ENCODE measurements at regions not wholly inside any gene's neighbourhood (a gene's known extent, or its start where the extent isn't known, plus 50 kb on each side); places are given as distances from the start of the nearest gene placed in this dataset.

GRCh38 chr4:14659286-14659685, 343.0 kb upstream of the CPEB2 start:
- TF ChIP-seq, protein P1, sequence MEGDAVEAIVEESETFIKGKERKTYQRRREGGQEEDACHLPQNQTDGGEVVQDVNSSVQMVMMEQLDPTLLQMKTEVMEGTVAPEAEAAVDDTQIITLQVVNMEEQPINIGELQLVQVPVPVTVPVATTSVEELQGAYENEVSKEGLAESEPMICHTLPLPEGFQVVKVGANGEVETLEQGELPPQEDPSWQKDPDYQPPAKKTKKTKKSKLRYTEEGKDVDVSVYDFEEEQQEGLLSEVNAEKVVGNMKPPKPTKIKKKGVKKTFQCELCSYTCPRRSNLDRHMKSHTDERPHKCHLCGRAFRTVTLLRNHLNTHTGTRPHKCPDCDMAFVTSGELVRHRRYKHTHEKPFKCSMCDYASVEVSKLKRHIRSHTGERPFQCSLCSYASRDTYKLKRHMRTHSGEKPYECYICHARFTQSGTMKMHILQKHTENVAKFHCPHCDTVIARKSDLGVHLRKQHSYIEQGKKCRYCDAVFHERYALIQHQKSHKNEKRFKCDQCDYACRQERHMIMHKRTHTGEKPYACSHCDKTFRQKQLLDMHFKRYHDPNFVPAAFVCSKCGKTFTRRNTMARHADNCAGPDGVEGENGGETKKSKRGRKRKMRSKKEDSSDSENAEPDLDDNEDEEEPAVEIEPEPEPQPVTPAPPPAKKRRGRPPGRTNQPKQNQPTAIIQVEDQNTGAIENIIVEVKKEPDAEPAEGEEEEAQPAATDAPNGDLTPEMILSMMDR (tag by site-specific recombination; IDR thresholded peaks at IDR 0.05): no peak
- no peak for TF ChIP-seq ZNF692 (tag by site-specific recombination; IDR thresholded peaks at IDR 0.05)
- TF ChIP-seq, protein P2, sequence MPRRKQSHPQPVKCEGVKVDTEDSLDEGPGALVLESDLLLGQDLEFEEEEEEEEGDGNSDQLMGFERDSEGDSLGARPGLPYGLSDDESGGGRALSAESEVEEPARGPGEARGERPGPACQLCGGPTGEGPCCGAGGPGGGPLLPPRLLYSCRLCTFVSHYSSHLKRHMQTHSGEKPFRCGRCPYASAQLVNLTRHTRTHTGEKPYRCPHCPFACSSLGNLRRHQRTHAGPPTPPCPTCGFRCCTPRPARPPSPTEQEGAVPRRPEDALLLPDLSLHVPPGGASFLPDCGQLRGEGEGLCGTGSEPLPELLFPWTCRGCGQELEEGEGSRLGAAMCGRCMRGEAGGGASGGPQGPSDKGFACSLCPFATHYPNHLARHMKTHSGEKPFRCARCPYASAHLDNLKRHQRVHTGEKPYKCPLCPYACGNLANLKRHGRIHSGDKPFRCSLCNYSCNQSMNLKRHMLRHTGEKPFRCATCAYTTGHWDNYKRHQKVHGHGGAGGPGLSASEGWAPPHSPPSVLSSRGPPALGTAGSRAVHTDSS (tag by site-specific recombination; IDR thresholded peaks at IDR 0.05): no peak
- TF ChIP-seq, protein P3, sequence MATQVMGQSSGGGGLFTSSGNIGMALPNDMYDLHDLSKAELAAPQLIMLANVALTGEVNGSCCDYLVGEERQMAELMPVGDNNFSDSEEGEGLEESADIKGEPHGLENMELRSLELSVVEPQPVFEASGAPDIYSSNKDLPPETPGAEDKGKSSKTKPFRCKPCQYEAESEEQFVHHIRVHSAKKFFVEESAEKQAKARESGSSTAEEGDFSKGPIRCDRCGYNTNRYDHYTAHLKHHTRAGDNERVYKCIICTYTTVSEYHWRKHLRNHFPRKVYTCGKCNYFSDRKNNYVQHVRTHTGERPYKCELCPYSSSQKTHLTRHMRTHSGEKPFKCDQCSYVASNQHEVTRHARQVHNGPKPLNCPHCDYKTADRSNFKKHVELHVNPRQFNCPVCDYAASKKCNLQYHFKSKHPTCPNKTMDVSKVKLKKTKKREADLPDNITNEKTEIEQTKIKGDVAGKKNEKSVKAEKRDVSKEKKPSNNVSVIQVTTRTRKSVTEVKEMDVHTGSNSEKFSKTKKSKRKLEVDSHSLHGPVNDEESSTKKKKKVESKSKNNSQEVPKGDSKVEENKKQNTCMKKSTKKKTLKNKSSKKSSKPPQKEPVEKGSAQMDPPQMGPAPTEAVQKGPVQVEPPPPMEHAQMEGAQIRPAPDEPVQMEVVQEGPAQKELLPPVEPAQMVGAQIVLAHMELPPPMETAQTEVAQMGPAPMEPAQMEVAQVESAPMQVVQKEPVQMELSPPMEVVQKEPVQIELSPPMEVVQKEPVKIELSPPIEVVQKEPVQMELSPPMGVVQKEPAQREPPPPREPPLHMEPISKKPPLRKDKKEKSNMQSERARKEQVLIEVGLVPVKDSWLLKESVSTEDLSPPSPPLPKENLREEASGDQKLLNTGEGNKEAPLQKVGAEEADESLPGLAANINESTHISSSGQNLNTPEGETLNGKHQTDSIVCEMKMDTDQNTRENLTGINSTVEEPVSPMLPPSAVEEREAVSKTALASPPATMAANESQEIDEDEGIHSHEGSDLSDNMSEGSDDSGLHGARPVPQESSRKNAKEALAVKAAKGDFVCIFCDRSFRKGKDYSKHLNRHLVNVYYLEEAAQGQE (tag by site-specific recombination; IDR thresholded peaks at IDR 0.05): no peak
- no peak for TF ChIP-seq ZBTB8A (tag by site-specific recombination; IDR thresholded peaks at IDR 0.05)
- TF ChIP-seq, protein P4, sequence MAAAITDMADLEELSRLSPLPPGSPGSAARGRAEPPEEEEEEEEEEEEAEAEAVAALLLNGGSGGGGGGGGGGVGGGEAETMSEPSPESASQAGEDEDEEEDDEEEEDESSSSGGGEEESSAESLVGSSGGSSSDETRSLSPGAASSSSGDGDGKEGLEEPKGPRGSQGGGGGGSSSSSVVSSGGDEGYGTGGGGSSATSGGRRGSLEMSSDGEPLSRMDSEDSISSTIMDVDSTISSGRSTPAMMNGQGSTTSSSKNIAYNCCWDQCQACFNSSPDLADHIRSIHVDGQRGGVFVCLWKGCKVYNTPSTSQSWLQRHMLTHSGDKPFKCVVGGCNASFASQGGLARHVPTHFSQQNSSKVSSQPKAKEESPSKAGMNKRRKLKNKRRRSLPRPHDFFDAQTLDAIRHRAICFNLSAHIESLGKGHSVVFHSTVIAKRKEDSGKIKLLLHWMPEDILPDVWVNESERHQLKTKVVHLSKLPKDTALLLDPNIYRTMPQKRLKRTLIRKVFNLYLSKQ (tag by site-specific recombination; IDR thresholded peaks at IDR 0.05; ENCODE audit: borderline replicate concordance): no peak
- no peak for TF ChIP-seq ZNF558 (tag by site-specific recombination; IDR thresholded peaks at IDR 0.05)
- TF ChIP-seq ZNF529 (tag by site-specific recombination; IDR thresholded peaks at IDR 0.05; ENCODE audit: insufficient replicate concordance): no peak
- TF ChIP-seq ZNF274 (IDR thresholded peaks at IDR 0.05; ENCODE audit: low read length): no peak
- TF ChIP-seq ZNF274 (tag by site-specific recombination; IDR thresholded peaks at IDR 0.05; ENCODE audit: borderline replicate concordance): no peak
- TF ChIP-seq KLF16 (tag by site-specific recombination; IDR thresholded peaks at IDR 0.05): no peak
- no peak for TF ChIP-seq ZBTB7A (tag by site-specific recombination; IDR thresholded peaks at IDR 0.05; ENCODE audit: low read depth)
- no peak for TF ChIP-seq PRDM10 (tag by site-specific recombination; IDR thresholded peaks at IDR 0.05)
- no peak for TF ChIP-seq ZBTB21 (tag by site-specific recombination; IDR thresholded peaks at IDR 0.05)

Data from HEK293 (cell line).